Fibroblast of skin of right biceps (primary cell): ENCODE measurements at regions not wholly inside any gene's neighbourhood (a gene's known extent, or its start where the extent isn't known, plus 50 kb on each side); places are given as distances from the start of the nearest gene placed in this dataset.
"Not testable (repeated sequence)": the region's sequence is repeated elsewhere in the genome, so short reads cannot be mapped to it uniquely, and the experiment has no call there.

Experiments
- DNase-seq: peaks from one replicate; pipeline ENCODE4 v3.0.0-alpha.2; 2013

GRCh38 chr20:46785958-46786357 lies 76.5 kb downstream of the SLC2A10 start:
- DNase-seq: no peak

- no peak for DNase-seq
Observed at GRCh38 chr20:46786566-46786965, 77.1 kb downstream of the SLC2A10 start.

- no peak for DNase-seq
Observed at GRCh38 chr20:46787991-46788762, 78.7 kb downstream of the SLC2A10 start.

- DNase-seq: not testable (repeated sequence)
Observed at GRCh38 chr20:46788763-46789091, 79.3 kb downstream of the SLC2A10 start.

GRCh38 chr20:46789339-46790028 lies 80.0 kb downstream of the SLC2A10 start:
- DNase-seq: no peak

GRCh38 chr20:46791722-46792416 lies 82.4 kb downstream of the SLC2A10 start:
- no peak for DNase-seq

GRCh38 chr20:46797206-46797605 lies 87.8 kb downstream of the SLC2A10 start:
- no peak for DNase-seq

- DNase-seq: no peak
Observed at GRCh38 chr20:46798430-46798829, 89.0 kb downstream of the SLC2A10 start.

- no peak for DNase-seq
Observed at GRCh38 chr20:46799781-46800408, 90.4 kb downstream of the SLC2A10 start.

GRCh38 chr20:46800409-46800804 lies 91.0 kb downstream of the SLC2A10 start:
- DNase-seq: no peak

- no peak for DNase-seq
Observed at GRCh38 chr20:46801003-46801702, 91.7 kb downstream of the SLC2A10 start.

GRCh38 chr20:46802722-46803121 lies 91.9 kb upstream of the EYA2 start:
- DNase-seq: no peak

- no peak for DNase-seq
Observed at GRCh38 chr20:46803123-46804020, 91.3 kb upstream of the EYA2 start.

- DNase-seq: no peak
Observed at GRCh38 chr20:46804126-46804525, 90.5 kb upstream of the EYA2 start.

GRCh38 chr20:46805836-46806235 lies 88.8 kb upstream of the EYA2 start:
- no peak for DNase-seq

GRCh38 chr20:46807998-46808397 lies 86.6 kb upstream of the EYA2 start:
- DNase-seq: no peak

- DNase-seq: no peak
Observed at GRCh38 chr20:46808565-46808964, 86.1 kb upstream of the EYA2 start.

- no peak for DNase-seq
Observed at GRCh38 chr20:46809706-46810360, 84.8 kb upstream of the EYA2 start.

GRCh38 chr20:46810448-46811223 lies 84.0 kb upstream of the EYA2 start:
- DNase-seq: no peak
